ENCODE measurements at regions not wholly inside any gene's neighbourhood (a gene's known extent, or its start where the extent isn't known, plus 50 kb on each side); places are given as distances from the start of the nearest gene placed in this dataset.

DNA sequence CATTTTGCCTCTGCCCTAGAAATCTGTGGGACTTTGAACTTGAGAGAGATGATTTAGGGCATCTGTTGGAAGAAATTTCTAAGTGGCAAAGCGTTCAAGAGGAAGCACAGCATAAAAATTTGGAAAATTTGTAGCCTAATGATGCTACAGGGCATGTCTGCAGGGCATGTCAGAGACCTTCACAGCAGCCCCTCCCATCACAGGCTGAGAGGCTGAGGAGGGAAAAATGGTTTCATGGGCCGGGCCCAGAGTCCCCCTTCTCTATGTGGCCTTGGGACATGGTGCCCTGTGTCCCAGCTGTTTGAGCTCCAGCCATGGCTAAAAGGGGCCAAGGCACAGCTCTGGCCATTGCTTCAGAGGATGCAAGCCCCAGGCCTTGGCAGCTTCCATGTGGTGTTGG lies 203.0 kb downstream of the STK31 start:
- H3K4me3 ChIP-seq (replicated peaks in 1 of 2; ENCODE audit: low read depth in 2 of 2, low read length in 2 of 2): no peak overlapping the region
- no peak for DNase-seq (ENCODE audit: low read depth in 2 of 2)
- TF ChIP-seq, protein P1, sequence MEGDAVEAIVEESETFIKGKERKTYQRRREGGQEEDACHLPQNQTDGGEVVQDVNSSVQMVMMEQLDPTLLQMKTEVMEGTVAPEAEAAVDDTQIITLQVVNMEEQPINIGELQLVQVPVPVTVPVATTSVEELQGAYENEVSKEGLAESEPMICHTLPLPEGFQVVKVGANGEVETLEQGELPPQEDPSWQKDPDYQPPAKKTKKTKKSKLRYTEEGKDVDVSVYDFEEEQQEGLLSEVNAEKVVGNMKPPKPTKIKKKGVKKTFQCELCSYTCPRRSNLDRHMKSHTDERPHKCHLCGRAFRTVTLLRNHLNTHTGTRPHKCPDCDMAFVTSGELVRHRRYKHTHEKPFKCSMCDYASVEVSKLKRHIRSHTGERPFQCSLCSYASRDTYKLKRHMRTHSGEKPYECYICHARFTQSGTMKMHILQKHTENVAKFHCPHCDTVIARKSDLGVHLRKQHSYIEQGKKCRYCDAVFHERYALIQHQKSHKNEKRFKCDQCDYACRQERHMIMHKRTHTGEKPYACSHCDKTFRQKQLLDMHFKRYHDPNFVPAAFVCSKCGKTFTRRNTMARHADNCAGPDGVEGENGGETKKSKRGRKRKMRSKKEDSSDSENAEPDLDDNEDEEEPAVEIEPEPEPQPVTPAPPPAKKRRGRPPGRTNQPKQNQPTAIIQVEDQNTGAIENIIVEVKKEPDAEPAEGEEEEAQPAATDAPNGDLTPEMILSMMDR (IDR thresholded peaks at IDR 0.05; ENCODE audit: low read depth, low read length): no peak

DNA sequence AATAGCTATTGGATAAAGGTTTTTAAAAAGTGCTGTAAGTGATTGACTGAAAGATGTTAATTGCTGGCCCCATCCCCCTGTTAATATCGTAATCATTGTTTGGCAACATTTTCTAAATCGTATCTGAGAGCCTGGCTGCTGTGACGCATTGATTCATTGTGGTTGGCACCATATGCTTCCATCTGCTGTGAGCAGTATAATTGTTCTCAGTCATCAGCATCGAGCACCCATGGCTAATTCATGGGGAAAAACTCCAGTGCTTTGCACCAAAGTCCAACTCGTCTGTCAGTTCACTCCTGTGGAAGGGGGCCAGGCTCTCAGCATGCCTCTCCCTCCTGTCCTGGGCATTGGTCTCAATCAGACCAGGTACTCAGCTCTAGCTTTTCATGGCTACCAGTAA lies 205.2 kb downstream of the STK31 start:
- no peak for DNase-seq (ENCODE audit: low read depth in 2 of 2)
- TF ChIP-seq, protein P1 (IDR thresholded peaks at IDR 0.05; ENCODE audit: low read depth, low read length): no peak
- H3K4me3 ChIP-seq (replicated peaks in 1 of 2; ENCODE audit: low read depth in 2 of 2, low read length in 2 of 2): no peak overlapping the region

DNA sequence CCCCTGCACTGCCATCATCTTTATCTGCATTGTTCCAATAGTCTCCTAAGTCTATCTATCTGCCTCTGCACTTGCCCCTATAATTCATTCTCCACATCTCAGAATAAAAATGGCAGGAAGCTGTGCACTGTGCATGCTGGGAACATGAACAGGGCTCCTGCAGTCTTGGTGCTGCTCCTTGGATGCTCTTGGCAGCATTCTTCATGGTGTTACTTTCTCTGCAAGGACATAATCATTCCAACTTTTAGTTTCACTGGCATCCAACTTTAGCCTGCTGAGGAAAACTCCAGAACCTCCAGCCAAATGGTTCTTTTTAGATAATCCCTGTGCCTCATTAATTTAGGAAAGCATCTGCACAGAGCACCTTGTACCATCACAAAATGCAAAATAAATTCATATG lies 208.3 kb downstream of the STK31 start:
- DNase-seq (ENCODE audit: low read depth in 2 of 2): no peak
- no peak overlapping the region for H3K4me3 ChIP-seq (replicated peaks in 1 of 2; ENCODE audit: low read depth in 2 of 2, low read length in 2 of 2)
- TF ChIP-seq, protein P1 (IDR thresholded peaks at IDR 0.05; ENCODE audit: low read depth, low read length): no peak

DNA sequence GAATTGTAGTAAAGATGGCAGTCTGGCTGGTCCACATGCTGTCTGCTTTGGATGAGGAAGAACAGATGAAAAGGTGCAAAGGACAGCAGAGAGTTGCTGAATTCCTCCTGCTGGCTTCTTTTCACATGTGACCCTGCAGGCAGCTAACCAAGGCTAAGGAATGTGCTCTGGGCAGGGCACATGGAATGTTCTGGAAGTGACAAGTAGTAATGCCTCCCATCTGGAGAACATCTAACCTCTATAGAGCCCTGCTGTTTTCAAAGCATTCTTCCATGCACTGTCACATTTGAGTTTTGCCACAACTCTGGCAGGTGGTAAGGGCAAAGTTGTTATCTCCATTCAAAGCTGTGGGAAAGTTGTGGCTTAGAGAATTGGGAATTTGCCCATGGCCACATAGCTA lies 208.8 kb downstream of the STK31 start:
- TF ChIP-seq, protein P1 (IDR thresholded peaks at IDR 0.05; ENCODE audit: low read depth, low read length): no peak
- peak in 1 of 2 donors; percentile 69 for DNase-seq (ENCODE audit: low read depth in 2 of 2)
- no peak overlapping the region for H3K4me3 ChIP-seq (replicated peaks in 1 of 2; ENCODE audit: low read depth in 2 of 2, low read length in 2 of 2)

DNA sequence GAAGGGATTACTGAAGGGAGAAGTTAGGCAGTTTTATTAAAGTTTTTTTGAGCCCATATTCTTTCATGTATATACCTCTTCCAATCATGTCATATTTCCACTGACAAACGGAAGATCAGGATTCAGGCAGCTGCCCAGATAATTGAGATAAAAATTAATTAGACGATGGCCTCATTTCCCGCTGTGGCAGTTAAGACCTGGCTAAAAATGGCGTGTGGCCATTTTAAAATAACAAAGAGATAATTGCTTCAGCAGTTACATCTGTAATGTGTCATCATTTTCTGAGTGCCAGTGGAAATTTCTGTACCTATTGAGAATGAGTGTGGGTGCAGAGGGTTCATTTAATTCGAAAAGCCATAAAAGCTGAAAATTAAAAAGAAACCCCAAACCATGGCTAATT lies 215.1 kb downstream of the STK31 start:
- H3K4me3 ChIP-seq (replicated peaks in 1 of 2; ENCODE audit: low read depth in 2 of 2, low read length in 2 of 2): no peak overlapping the region
- TF ChIP-seq, protein P1 (IDR thresholded peaks at IDR 0.05; ENCODE audit: low read depth, low read length): no peak
- DNase-seq (ENCODE audit: low read depth in 2 of 2): no peak

DNA sequence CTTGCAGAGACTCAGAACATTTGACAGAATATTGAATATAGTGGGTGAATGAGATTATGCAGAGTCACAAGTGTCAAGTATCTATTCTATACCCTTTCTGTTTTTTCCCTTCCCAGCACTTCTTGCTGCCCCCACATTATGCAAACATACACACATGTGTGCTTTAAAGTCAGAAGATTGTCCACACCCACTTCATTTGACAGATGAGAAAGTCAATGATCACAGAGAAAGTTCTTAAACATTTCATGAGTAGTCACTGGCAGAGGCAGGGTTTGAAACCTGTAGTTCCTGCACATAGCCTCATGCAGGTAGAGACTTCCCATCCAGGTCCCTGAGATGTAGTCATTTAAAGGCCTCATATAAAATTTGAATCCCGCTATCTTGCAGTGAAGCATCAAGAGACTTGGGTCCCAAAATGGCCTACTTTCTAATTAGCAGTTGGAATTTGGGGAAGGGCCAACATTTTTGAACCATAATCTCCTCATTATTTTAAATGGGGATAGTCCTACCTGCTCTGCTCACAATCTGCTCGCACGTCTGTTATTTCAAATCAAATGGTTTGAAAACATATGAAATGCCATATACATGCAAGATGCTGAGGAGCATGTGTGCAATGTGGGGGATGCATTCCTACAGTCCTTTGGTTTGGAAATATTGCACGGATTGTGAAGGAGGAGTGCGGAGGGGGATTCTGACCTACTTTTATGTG lies 217.8 kb downstream of the STK31 start:
- H3K4me3 ChIP-seq (replicated peaks in 1 of 2; ENCODE audit: low read depth in 2 of 2, low read length in 2 of 2): no peak overlapping the region
- TF ChIP-seq, protein P1 (IDR thresholded peaks at IDR 0.05; ENCODE audit: low read depth, low read length): no peak
- DNase-seq (ENCODE audit: low read depth in 2 of 2): no peak

DNA sequence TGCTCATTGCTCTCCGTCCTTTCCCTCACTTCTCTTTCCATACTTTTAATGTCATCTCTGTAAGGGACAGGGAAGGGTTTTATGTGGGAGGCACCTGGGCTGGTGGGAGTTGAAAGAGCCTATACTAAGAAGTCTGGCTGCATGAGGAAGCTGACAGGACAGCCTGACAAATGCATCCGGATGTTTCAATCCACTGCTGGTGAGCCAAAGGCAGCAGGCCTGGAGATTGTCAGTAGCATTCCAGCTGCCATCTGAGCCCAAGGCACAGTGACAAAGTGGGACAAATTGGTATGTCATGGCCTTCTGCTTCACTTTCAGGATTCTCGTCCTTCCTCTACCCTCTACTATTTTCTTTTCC lies 218.4 kb downstream of the STK31 start:
- TF ChIP-seq, protein P1 (IDR thresholded peaks at IDR 0.05; ENCODE audit: low read depth, low read length): no peak
- no peak overlapping the region for H3K4me3 ChIP-seq (replicated peaks in 1 of 2; ENCODE audit: low read depth in 2 of 2, low read length in 2 of 2)
- no peak for DNase-seq (ENCODE audit: low read depth in 2 of 2)
